Naive thymus-derived CD4-positive, alpha-beta T cell (primary cell): ENCODE measurements at regions not wholly inside any gene's neighbourhood (a gene's known extent, or its start where the extent isn't known, plus 50 kb on each side); places are given as distances from the start of the nearest gene placed in this dataset.

Experiments
- ATAC-seq: fragments of 150-1000 bp; cut with Tn5 transposase; 2 replicates; pipeline ENCODE4 v1.10.0; 2021; ENCODE audit warnings: mild to moderate bottlenecking, moderate library complexity
- CTCF ChIA-PET: fragments of 350-600 bp; sonication (Branson Sonifier 250); formaldehyde crosslinking; loops from one replicate; lab custom pipeline; 2021; ENCODE audit warnings: antibody characterized with exemption; lab: Charles Lee
- POLR2A ChIA-PET: fragments of 350-600 bp; sonication (Branson Sonifier 250); formaldehyde crosslinking; loops from one replicate; lab custom pipeline; 2021; ENCODE audit warnings: antibody characterized with exemption, inconsistent platforms; lab: Charles Lee
- DNase-seq, 9 donors: peaks; one replicate each; pipeline versions ENCODE4 v3.0.0 to v3.0.0-alpha.2; 2020 to 2022; ENCODE audit warnings: mixed read lengths in 1 of 9
- H3K27ac ChIP-seq: one replicate; pipeline ENCODE4 v1.7.0; 2013; ENCODE audit warnings: mild to moderate bottlenecking, low read depth, low read length, moderate library complexity
- H3K27me3 ChIP-seq, 2 donors: one replicate each; pipeline ENCODE4 v1.7.0; 2013; ENCODE audit warnings: low read length in 2 of 2, mild to moderate bottlenecking in 2 of 2, moderate library complexity in 2 of 2; ENCODE audit not compliant: control insufficient read depth in 2 of 2, insufficient read depth in 2 of 2
- H3K36me3 ChIP-seq, 3 experiments: 1 replicate in 2 of 3; 2 replicates in 1 of 3; pipeline ENCODE4 v1.7.0; 2013; ENCODE audit warnings: low read length in 3 of 3, mild to moderate bottlenecking in 3 of 3, moderate library complexity in 1 of 3; ENCODE audit not compliant: insufficient read depth in 3 of 3, control insufficient read depth in 2 of 3
- H3K4me1 ChIP-seq, 2 donors: one replicate each; pipeline ENCODE4 v1.7.0; 2013; ENCODE audit warnings: low read length in 2 of 2, mild to moderate bottlenecking in 2 of 2, moderate library complexity in 1 of 2; ENCODE audit not compliant: control insufficient read depth in 2 of 2, insufficient read depth in 2 of 2
- H3K4me3 ChIP-seq: 2 replicates; pipeline ENCODE4 v1.7.0; 2013; ENCODE audit warnings: mild to moderate bottlenecking, low read length
- H3K9me3 ChIP-seq, 3 experiments: 1 replicate in 2 of 3; 2 replicates in 1 of 3; pipeline ENCODE4 v1.7.0; 2013; ENCODE audit warnings: low read length in 3 of 3; ENCODE audit not compliant: control insufficient read depth in 2 of 3
- H3K27ac Mint-ChIP-seq, 9 donors: one replicate each; pipeline ENCODE4 v1.8.0; 2020 to 2022; ENCODE audit warnings: mixed read lengths in 9 of 9, mild to moderate bottlenecking in 8 of 9, moderate library complexity in 5 of 9, inconsistent platforms in 2 of 9
- H3K27me3 Mint-ChIP-seq, 5 donors: one replicate each; pipeline ENCODE4 v1.8.0; 2021 to 2022; ENCODE audit warnings: mixed read lengths in 5 of 5, mild to moderate bottlenecking in 1 of 5
- H3K36me3 Mint-ChIP-seq, 5 donors: one replicate each; pipeline ENCODE4 v1.8.0; 2020 to 2022; ENCODE audit warnings: mixed read lengths in 5 of 5, mild to moderate bottlenecking in 3 of 5, inconsistent platforms in 1 of 5
- H3K4me1 Mint-ChIP-seq, 7 donors: one replicate each; pipeline ENCODE4 v1.8.0; 2020 to 2022; ENCODE audit warnings: mixed read lengths in 7 of 7, mild to moderate bottlenecking in 3 of 7, inconsistent platforms in 1 of 7
- H3K4me3 Mint-ChIP-seq, 10 donors: one replicate each; pipeline ENCODE4 v1.8.0; 2020 to 2022; ENCODE audit warnings: mild to moderate bottlenecking in 10 of 10, mixed read lengths in 10 of 10, moderate library complexity in 6 of 10, inconsistent platforms in 2 of 10
- H3K9me3 Mint-ChIP-seq, 11 donors: one replicate each; pipeline ENCODE4 v1.8.0; 2020 to 2022; ENCODE audit warnings: mixed read lengths in 11 of 11, mild to moderate bottlenecking in 4 of 11, inconsistent platforms in 1 of 11, moderate library complexity in 1 of 11
- intact Hi-C, 2 donors: fragments of 100-400 bp; cut with micrococcal nuclease; formaldehyde crosslinking; loops; one replicate each; pipeline ENCODE4 v1.15.1; 2023

DNA sequence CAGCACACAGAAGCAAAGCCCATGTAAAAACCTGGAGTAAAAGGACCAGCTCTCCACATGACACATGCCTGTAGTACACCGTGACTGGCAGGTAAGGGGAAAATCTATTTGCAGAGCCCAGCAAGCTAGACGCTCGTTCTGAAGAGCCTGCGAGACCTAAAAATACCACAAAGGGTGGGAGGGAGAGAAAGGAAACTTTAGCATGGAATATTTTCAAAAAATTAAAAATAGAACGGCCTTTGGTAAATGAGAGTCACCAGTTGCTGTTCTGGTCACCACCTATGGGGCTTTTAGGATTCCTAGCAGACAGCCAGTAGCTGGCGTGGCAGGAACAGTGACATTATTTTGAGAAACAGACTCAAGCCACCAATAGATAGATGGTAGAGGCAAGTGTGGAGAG, 115.5 kb downstream of the MID1IP1 start:
- Histone ChIP-seq H3K9me3 (no peaks in the 10 kb centered on the region), H3K36me3 (no peaks in the 10 kb centered on the region), H3K27me3 (no peaks in the 10 kb centered on the region), H3K4me1 (no peaks in the 10 kb centered on the region), H3K4me3 (no peak overlapping the region), H3K27ac (no peak overlapping the region)
- ATAC-seq (no peak), DNase-seq (no peak)
- intact Hi-C loops = no loop called here
- no peak overlapping the region for H3K27ac Mint-ChIP-seq
- H3K36me3 Mint-ChIP-seq = peaks cover 0 to 5% (median 4%) of the 10 kb centered on the region in 5 donors
- H3K4me1 Mint-ChIP-seq = peaks cover 0 to 9% (median 0%) of the 10 kb centered on the region in 7 donors
- peaks cover 0 to 2% (median 0%) of the 10 kb centered on the region in 5 donors for H3K27me3 Mint-ChIP-seq
- peaks cover 0 to 5% (median 2%) of the 10 kb centered on the region in 11 donors for H3K9me3 Mint-ChIP-seq
- CTCF ChIA-PET = no interaction called here
- POLR2A ChIA-PET = no interaction called here
- no peak overlapping the region for H3K4me3 Mint-ChIP-seq

DNA sequence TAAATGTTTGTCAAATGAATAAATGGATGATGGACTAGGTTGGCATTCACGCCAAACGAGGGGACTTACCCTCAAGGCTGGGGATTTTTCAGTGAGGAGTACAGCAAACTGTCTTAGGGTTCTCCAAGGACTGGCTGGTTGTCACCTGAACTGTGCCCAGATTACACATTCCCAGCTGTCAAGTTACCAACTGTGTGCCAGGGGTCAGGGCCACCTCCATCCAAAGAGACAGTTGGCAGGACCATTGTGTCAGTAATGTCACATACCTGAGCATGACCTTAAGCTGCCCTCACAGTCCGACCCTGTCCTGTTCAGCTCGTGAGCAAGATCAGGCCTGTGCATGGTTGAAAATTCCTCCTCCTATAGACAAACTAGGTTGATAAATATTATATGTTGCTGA, 116.7 kb downstream of the MID1IP1 start:
- H3K27ac Mint-ChIP-seq = no peak overlapping the region
- ChIA-PET CTCF (no interaction called here), POLR2A (interaction anchor here (1.2 kb wide), 1 partner anchor 80 kb away, joined by 3 read pairs; no protein-coding TSS in a partner anchor)
- H3K4me1 ChIP-seq = no peaks in the 10 kb centered on the region
- H3K4me3 Mint-ChIP-seq = no peak overlapping the region
- no peaks in the 10 kb centered on the region for H3K36me3 ChIP-seq
- H3K36me3 Mint-ChIP-seq = peaks cover 0 to 5% (median 4%) of the 10 kb centered on the region in 5 donors
- no peak overlapping the region for H3K4me3 ChIP-seq
- DNase-seq (no peak), ATAC-seq (no peak)
- H3K4me1 Mint-ChIP-seq = peaks cover 0 to 9% (median 0%) of the 10 kb centered on the region in 7 donors
- H3K27me3 ChIP-seq = no peaks in the 10 kb centered on the region
- H3K9me3 Mint-ChIP-seq = peaks cover 0 to 5% (median 2%) of the 10 kb centered on the region in 11 donors
- no peak overlapping the region for H3K27ac ChIP-seq
- H3K27me3 Mint-ChIP-seq = peaks cover 0 to 2% (median 0%) of the 10 kb centered on the region in 5 donors
- H3K9me3 ChIP-seq = no peaks in the 10 kb centered on the region
- intact Hi-C loops = no loop called here

DNA sequence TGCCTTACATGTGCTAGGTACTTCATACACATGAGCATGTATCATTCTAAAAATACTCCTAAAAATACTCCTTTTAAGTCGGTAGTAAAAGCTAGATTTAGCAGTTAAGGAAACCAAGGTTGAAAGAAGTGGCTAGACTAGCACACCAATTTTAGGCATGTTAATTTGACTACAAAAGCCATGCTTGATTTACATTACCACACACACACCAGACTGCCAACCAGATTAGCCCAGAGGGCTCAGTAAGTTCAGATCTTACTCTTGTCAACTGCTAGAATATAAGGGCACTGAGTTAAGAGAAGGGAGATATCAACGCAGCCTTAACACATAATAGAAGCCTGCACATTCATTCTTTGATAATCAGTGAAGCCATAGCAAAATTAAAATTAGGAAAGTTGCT, 117.9 kb downstream of the MID1IP1 start:
- ATAC-seq (no peak), DNase-seq (no peak)
- Histone ChIP-seq H3K27me3 (no peaks in the 10 kb centered on the region), H3K4me1 (no peaks in the 10 kb centered on the region), H3K36me3 (no peaks in the 10 kb centered on the region), H3K9me3 (no peaks in the 10 kb centered on the region), H3K27ac (no peak overlapping the region), H3K4me3 (no peak overlapping the region)
- H3K27me3 Mint-ChIP-seq = peaks cover 0 to 2% (median 0%) of the 10 kb centered on the region in 5 donors
- ChIA-PET POLR2A (interaction anchor here (1.2 kb wide), 1 partner anchor 81 kb away, joined by 3 read pairs; no protein-coding TSS in a partner anchor), CTCF (no interaction called here)
- no peak overlapping the region for H3K4me3 Mint-ChIP-seq
- peaks cover 0 to 5% (median under 1%) of the 10 kb centered on the region in 5 donors for H3K36me3 Mint-ChIP-seq
- no peak overlapping the region for H3K27ac Mint-ChIP-seq
- H3K4me1 Mint-ChIP-seq = peaks cover 0 to 9% (median 0%) of the 10 kb centered on the region in 7 donors
- H3K9me3 Mint-ChIP-seq = peaks cover 0 to 2% (median 0%) of the 10 kb centered on the region in 11 donors
- intact Hi-C loops = no loop called here

DNA sequence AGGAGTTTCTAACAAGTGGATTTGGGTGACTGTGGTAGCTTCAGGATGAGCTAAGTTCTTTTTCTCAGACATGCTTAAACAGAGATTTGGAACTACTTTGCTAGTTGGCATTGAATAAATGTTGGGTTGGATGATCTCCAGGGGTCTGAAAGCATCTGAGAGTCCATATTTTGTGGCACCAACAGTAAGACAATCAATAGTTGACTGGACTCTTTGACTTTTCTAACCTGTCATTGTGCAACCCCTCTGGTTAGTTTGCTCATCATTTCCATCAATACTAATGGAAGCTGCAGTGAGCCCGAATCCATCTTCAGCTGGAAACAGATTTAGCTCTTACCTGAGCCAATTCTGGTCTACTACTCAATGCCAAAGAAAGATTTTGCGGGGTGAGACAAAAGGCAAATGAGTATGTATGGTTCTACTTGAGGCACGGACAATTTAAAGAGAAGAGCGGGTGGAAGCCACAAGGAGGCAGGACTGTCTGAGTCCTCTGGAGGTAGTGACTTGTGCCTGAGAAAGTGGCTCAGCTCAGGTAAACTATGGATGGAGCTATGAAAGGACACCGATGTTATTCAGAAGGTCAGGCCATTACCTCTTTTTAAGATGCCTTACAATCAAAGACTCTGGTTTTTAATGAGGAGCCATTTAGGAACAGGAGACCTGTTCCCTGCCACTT, 118.7 kb downstream of the MID1IP1 start:
- CTCF ChIA-PET = interaction anchor here (0.6 kb wide), 1 partner anchor 23 kb away, joined by 3 read pairs; no protein-coding TSS in a partner anchor
- peaks cover 0 to 2% (median 0%) of the 10 kb centered on the region in 5 donors for H3K27me3 Mint-ChIP-seq
- DNase-seq (no peak), ATAC-seq (no peak)
- H3K9me3 ChIP-seq = no peaks in the 10 kb centered on the region
- H3K36me3 Mint-ChIP-seq = peaks cover 0 to under 1% (median 0%) of the 10 kb centered on the region in 5 donors
- H3K27ac Mint-ChIP-seq = no peak overlapping the region
- no peak overlapping the region for H3K4me3 ChIP-seq
- H3K36me3 ChIP-seq = no peaks in the 10 kb centered on the region
- no peak overlapping the region for H3K27ac ChIP-seq
- H3K9me3 Mint-ChIP-seq = peaks cover 0 to 3% (median 0%) of the 10 kb centered on the region in 11 donors
- H3K4me1 ChIP-seq = no peaks in the 10 kb centered on the region
- H3K27me3 ChIP-seq = no peaks in the 10 kb centered on the region
- intact Hi-C loops = no loop called here
- peaks cover 0 to 9% (median 0%) of the 10 kb centered on the region in 7 donors for H3K4me1 Mint-ChIP-seq
- POLR2A ChIA-PET = no interaction called here
- no peak overlapping the region for H3K4me3 Mint-ChIP-seq

DNA sequence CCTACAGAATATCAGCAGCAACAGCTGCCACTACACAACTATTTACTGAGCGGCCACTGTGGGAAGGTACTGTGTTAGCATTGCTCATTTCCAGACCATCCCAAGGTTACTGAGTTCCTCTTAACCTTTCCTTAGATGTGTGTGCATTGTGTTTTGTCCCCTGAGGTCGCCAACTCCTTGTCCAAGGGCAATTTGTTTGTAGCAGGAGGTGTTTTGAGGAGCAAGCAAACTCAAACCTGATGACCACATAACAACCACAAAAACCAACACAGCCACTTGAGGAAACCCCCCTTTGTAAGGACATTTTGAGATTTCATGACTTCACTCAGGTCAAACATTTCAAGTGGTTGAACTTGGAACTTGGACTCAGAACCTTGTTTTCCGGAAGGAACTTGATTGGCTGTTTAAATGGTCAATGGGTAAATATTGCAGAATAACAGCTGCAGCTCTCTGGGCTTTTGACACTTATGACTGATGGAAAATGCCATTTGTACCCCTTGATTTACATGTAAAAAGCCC, 122.3 kb downstream of the MID1IP1 start:
- Mint-ChIP-seq H3K27ac (no peak overlapping the region), H3K9me3 (peaks cover 0 to 3% (median 0%) of the 10 kb centered on the region in 11 donors), H3K4me3 (no peak overlapping the region), H3K4me1 (peaks cover 0 to 9% (median 0%) of the 10 kb centered on the region in 7 donors), H3K27me3 (peaks cover 0 to 2% (median 0%) of the 10 kb centered on the region in 5 donors), H3K36me3 (no peaks in the 10 kb centered on the region)
- no peaks in the 10 kb centered on the region for H3K4me1 ChIP-seq
- CTCF ChIA-PET = no interaction called here
- H3K4me3 ChIP-seq = no peak overlapping the region
- DNase-seq (no peak), ATAC-seq (no peak)
- H3K27ac ChIP-seq = no peak overlapping the region
- no peaks in the 10 kb centered on the region for H3K36me3 ChIP-seq
- intact Hi-C loops = no loop called here
- no peaks in the 10 kb centered on the region for H3K27me3 ChIP-seq
- POLR2A ChIA-PET = no interaction called here
- no peaks in the 10 kb centered on the region for H3K9me3 ChIP-seq

DNA sequence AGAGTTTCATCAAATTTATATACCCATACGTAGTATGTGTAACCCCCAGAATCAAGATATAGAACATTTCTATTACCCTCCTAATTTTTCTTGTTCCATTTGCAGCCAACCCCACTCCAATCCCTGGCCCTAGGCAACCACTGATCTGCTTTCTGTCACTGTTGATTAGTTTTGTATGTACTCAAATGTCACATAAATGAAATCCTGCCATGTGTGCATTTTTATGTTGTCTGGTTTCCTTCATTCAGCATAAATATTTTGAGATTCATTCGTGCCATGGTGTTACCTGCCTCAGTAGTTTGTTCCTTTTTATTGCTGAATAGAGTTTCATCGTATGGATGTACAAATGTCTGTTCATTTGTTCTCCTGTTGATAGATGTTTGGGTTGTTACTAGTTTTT, 126.3 kb downstream of the MID1IP1 start:
- Histone ChIP-seq H3K27ac (no peak overlapping the region), H3K36me3 (no peaks in the 10 kb centered on the region), H3K4me1 (no peaks in the 10 kb centered on the region), H3K27me3 (no peaks in the 10 kb centered on the region), H3K4me3 (no peak overlapping the region), H3K9me3 (no peaks in the 10 kb centered on the region)
- no peaks in the 10 kb centered on the region for H3K27me3 Mint-ChIP-seq
- H3K4me1 Mint-ChIP-seq = peaks cover 0 to 2% (median 0%) of the 10 kb centered on the region in 7 donors
- intact Hi-C loops = no loop called here
- ChIA-PET CTCF (no interaction called here), POLR2A (no interaction called here)
- no peaks in the 10 kb centered on the region for H3K36me3 Mint-ChIP-seq
- no peak overlapping the region for H3K27ac Mint-ChIP-seq
- peaks cover 0 to 2% (median 0%) of the 10 kb centered on the region in 11 donors for H3K9me3 Mint-ChIP-seq
- ATAC-seq (no peak), DNase-seq (no peak)
- no peak overlapping the region for H3K4me3 Mint-ChIP-seq
